ENCODE measurements at regions not wholly inside any gene's neighbourhood (a gene's known extent, or its start where the extent isn't known, plus 50 kb on each side); places are given as distances from the start of the nearest gene placed in this dataset.

DNA sequence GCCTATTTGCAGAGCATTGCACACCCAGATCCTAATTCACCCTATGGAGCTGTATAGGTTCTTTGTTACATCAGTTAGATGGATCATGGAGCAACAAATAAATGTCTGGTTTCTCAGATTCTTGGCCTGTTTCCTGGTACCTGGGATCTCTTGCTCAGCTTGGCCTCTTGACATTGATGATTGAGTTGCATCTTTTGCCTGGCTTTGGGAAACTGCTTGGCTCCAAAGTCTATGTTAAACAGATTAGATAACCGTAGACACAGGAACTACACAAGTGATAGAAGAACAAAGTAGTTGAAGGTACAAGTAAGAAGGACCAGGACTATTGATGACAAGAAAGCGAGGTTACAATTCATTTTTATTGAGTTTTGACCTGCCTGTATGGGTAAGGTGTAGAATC lies 77.3 kb downstream of the TMEM100 start:
- TF ChIP-seq, protein P1, sequence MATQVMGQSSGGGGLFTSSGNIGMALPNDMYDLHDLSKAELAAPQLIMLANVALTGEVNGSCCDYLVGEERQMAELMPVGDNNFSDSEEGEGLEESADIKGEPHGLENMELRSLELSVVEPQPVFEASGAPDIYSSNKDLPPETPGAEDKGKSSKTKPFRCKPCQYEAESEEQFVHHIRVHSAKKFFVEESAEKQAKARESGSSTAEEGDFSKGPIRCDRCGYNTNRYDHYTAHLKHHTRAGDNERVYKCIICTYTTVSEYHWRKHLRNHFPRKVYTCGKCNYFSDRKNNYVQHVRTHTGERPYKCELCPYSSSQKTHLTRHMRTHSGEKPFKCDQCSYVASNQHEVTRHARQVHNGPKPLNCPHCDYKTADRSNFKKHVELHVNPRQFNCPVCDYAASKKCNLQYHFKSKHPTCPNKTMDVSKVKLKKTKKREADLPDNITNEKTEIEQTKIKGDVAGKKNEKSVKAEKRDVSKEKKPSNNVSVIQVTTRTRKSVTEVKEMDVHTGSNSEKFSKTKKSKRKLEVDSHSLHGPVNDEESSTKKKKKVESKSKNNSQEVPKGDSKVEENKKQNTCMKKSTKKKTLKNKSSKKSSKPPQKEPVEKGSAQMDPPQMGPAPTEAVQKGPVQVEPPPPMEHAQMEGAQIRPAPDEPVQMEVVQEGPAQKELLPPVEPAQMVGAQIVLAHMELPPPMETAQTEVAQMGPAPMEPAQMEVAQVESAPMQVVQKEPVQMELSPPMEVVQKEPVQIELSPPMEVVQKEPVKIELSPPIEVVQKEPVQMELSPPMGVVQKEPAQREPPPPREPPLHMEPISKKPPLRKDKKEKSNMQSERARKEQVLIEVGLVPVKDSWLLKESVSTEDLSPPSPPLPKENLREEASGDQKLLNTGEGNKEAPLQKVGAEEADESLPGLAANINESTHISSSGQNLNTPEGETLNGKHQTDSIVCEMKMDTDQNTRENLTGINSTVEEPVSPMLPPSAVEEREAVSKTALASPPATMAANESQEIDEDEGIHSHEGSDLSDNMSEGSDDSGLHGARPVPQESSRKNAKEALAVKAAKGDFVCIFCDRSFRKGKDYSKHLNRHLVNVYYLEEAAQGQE (tag by site-specific recombination; IDR thresholded peaks at IDR 0.05), result no peak
- TF ChIP-seq ZNF169 (tag by site-specific recombination; IDR thresholded peaks at IDR 0.05) (no peak), CTCF (tag by site-specific recombination; IDR thresholded peaks at IDR 0.05) (no peak), KLF8 (tag by site-specific recombination; IDR thresholded peaks at IDR 0.05) (no peak), ZNF785 (tag by site-specific recombination; IDR thresholded peaks at IDR 0.05) (no peak), KLF16 (tag by site-specific recombination; IDR thresholded peaks at IDR 0.05) (no peak), GFI1B (tag by site-specific recombination; IDR thresholded peaks at IDR 0.05) (no peak)
- TF ChIP-seq, protein P2, sequence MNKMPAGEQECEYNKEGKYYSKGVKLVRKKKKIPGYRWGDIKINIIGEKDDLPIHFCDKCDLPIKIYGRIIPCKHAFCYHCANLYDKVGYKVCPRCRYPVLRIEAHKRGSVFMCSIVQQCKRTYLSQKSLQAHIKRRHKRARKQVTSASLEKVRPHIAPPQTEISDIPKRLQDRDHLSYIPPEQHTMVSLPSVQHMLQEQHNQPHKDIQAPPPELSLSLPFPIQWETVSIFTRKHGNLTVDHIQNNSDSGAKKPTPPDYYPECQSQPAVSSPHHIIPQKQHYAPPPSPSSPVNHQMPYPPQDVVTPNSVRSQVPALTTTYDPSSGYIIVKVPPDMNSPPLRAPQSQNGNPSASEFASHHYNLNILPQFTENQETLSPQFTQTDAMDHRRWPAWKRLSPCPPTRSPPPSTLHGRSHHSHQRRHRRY (tag by site-specific recombination; IDR thresholded peaks at IDR 0.05), result no peak

All from HEK293 (cell line).